Progenitor cell of endocrine pancreas (in vitro differentiated cells): ENCODE measurements at regions not wholly inside any gene's neighbourhood (a gene's known extent, or its start where the extent isn't known, plus 50 kb on each side); places are given as distances from the start of the nearest gene placed in this dataset.

Experiments used
- DNase-seq: peaks from one replicate; pipeline ENCODE4 v3.0.0; 2021; ENCODE audit warnings: low spot score; ENCODE audit not compliant: unreplicated experiment
- H3K27ac Mint-ChIP-seq: 2 replicates; pipeline ENCODE4 v1.8.0; 2021; ENCODE audit warnings: mild to moderate bottlenecking, moderate library complexity, mixed read lengths
- H3K27me3 Mint-ChIP-seq: 2 replicates; pipeline ENCODE4 v1.8.0; 2021; ENCODE audit warnings: mixed read lengths
- H3K36me3 Mint-ChIP-seq: 2 replicates; pipeline ENCODE4 v1.8.0; 2022; ENCODE audit warnings: mixed read lengths; ENCODE audit not compliant: insufficient read depth
- H3K4me1 Mint-ChIP-seq: 2 replicates; pipeline ENCODE4 v1.8.0; 2021; ENCODE audit warnings: low read depth, mixed read lengths
- H3K4me3 Mint-ChIP-seq: 2 replicates; pipeline ENCODE4 v1.8.0; 2021; ENCODE audit warnings: low read depth, mild to moderate bottlenecking, moderate library complexity, mixed read lengths
- H3K9me3 Mint-ChIP-seq: 2 replicates; pipeline ENCODE4 v1.8.0; 2021; ENCODE audit warnings: low read depth, mixed read lengths
- TF ChIP-seq, protein P1 (sequence below): fragments of 200-600 bp; sonication (generic); IDR thresholded peaks from one replicate; pipeline ENCODE4 v1.5.0; 2021; ENCODE audit warnings: antibody characterized with exemption, mild to moderate bottlenecking; ENCODE audit not compliant: unreplicated experiment

DNA sequence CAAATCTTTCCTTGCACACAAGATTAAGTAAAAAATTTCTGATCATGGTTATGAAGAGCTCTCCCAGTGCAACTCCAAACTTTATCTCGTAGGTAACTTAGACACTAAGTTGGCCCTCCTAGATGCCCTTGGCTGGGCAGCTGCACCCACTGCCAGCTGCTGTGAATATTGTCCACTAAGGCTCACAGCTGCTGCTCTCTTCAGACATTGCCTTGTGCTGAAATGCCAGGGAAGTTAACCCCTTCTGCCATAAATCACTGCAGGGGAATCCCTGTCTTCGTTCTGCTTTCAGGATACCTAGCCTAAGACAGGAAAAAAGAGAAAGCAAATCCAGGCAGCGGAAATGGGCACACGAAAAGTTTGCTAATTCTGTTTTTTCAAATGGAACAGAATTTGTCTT is 106.4 kb downstream of the IRX5 start:
- Mint-ChIP-seq H3K4me3 (no peak overlapping the region), H3K36me3 (no peaks in the 10 kb centered on the region), H3K9me3 (no peaks in the 10 kb centered on the region), H3K27ac (no peak overlapping the region), H3K27me3 (peaks cover 27% of the 10 kb centered on the region), H3K4me1 (peaks cover 4% of the 10 kb centered on the region)
- TF ChIP-seq, protein P1, sequence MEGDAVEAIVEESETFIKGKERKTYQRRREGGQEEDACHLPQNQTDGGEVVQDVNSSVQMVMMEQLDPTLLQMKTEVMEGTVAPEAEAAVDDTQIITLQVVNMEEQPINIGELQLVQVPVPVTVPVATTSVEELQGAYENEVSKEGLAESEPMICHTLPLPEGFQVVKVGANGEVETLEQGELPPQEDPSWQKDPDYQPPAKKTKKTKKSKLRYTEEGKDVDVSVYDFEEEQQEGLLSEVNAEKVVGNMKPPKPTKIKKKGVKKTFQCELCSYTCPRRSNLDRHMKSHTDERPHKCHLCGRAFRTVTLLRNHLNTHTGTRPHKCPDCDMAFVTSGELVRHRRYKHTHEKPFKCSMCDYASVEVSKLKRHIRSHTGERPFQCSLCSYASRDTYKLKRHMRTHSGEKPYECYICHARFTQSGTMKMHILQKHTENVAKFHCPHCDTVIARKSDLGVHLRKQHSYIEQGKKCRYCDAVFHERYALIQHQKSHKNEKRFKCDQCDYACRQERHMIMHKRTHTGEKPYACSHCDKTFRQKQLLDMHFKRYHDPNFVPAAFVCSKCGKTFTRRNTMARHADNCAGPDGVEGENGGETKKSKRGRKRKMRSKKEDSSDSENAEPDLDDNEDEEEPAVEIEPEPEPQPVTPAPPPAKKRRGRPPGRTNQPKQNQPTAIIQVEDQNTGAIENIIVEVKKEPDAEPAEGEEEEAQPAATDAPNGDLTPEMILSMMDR = no peak
- DNase-seq = no peak

DNA sequence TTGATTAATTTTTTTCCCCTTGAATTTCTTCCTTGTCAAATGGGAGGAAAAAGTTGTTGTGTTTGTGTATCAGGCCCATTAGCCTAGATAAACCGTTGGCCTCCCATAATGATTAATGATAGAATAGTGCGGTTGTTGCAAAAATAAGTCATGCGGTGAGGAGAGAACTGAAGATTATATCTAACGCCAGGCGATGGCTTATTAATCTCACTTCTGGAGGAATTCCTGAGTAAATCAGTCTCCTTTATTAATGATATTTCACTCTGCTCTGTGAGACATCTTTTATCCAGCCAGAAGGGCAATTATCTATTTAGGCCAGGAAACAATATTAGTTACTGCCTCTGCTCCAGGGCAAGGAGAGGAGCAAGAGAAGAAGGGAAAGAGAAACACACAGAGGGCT is 107.3 kb downstream of the IRX5 start:
- peaks cover 27% of the 10 kb centered on the region for H3K27me3 Mint-ChIP-seq
- no peak overlapping the region for H3K27ac Mint-ChIP-seq
- no peaks in the 10 kb centered on the region for H3K9me3 Mint-ChIP-seq
- peaks cover 4% of the 10 kb centered on the region for H3K4me1 Mint-ChIP-seq
- no peaks in the 10 kb centered on the region for H3K36me3 Mint-ChIP-seq
- H3K4me3 Mint-ChIP-seq = no peak overlapping the region
- DNase-seq = no peak
- TF ChIP-seq, protein P1 = no peak

DNA sequence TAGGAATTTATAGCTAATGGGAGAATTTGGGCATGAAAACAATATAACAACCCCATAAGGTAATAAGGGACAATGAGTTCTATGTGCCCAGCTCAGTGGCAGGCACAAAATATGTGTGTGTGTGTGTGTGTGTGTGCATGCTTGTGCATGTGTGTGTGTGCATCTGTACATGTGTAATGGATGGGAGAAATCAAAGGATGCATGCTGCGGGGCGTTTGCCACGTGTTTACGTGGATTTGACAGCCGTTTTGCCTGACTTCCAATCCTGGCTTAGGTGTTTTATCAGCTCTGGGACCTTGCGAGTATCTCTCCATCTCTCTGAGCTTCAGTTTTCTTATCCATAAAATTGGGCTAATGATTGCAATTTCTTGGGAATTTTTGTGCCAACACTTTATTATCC is 108.4 kb downstream of the IRX5 start:
- Mint-ChIP-seq H3K9me3 (no peaks in the 10 kb centered on the region), H3K27me3 (peaks cover 27% of the 10 kb centered on the region), H3K27ac (no peak overlapping the region), H3K4me1 (peaks cover 4% of the 10 kb centered on the region), H3K36me3 (no peaks in the 10 kb centered on the region), H3K4me3 (no peak overlapping the region)
- DNase-seq = no peak
- TF ChIP-seq, protein P1 = no peak

DNA sequence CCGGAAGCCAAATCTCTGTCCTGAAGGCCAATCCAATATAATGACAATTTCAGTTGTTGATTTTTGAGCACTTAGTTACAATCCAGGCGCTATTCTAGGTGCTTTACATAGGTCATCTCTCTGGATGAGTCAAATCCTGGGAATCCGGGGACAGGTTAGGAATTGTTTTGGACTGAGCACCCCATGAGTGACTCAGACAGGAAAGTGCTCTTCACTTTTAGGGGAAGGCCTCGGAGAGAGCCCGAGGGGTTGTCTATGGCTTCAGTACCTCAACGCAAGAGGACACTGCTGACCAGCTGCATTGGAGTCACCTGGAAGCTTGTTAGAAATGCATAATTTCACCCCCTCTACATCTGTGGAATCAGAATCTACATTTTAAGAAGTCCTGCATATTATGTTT is 108.8 kb downstream of the IRX5 start:
- DNase-seq = no peak
- H3K36me3 Mint-ChIP-seq = no peaks in the 10 kb centered on the region
- peaks cover 4% of the 10 kb centered on the region for H3K4me1 Mint-ChIP-seq
- peaks cover 25% of the 10 kb centered on the region for H3K27me3 Mint-ChIP-seq
- H3K9me3 Mint-ChIP-seq = no peaks in the 10 kb centered on the region
- H3K4me3 Mint-ChIP-seq = no peak overlapping the region
- no peak overlapping the region for H3K27ac Mint-ChIP-seq
- TF ChIP-seq, protein P1 = no peak

DNA sequence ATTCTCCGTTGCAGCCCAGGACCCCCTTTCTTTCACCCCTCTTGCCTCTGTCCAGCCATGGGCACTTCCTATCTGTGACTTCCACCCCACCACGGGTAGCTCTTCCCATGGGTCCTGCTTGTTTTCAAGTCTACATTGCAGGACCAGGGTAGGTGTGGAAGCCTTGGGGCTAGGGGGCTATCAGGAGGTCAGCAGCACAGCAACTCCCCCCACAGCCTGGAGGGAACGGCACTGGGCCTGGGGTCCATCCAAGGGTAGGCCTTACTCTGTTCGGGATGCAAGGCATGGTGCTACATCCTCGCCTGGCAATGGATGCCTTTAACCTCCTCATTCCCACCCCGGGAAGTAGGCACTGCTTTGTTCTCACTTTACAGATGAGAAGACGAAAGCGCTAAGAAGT is 109.3 kb downstream of the IRX5 start:
- Mint-ChIP-seq H3K9me3 (no peaks in the 10 kb centered on the region), H3K4me3 (no peak overlapping the region), H3K27ac (no peak overlapping the region), H3K36me3 (no peaks in the 10 kb centered on the region), H3K27me3 (peaks cover 29% of the 10 kb centered on the region), H3K4me1 (peaks cover 4% of the 10 kb centered on the region)
- TF ChIP-seq, protein P1 = no peak
- no peak for DNase-seq
